ENCODE measurements at regions not wholly inside any gene's neighbourhood (a gene's known extent, or its start where the extent isn't known, plus 50 kb on each side); places are given as distances from the start of the nearest gene placed in this dataset.

- DNase-seq (ENCODE audit: low read depth), result no peak
- TF ChIP-seq, protein P1, sequence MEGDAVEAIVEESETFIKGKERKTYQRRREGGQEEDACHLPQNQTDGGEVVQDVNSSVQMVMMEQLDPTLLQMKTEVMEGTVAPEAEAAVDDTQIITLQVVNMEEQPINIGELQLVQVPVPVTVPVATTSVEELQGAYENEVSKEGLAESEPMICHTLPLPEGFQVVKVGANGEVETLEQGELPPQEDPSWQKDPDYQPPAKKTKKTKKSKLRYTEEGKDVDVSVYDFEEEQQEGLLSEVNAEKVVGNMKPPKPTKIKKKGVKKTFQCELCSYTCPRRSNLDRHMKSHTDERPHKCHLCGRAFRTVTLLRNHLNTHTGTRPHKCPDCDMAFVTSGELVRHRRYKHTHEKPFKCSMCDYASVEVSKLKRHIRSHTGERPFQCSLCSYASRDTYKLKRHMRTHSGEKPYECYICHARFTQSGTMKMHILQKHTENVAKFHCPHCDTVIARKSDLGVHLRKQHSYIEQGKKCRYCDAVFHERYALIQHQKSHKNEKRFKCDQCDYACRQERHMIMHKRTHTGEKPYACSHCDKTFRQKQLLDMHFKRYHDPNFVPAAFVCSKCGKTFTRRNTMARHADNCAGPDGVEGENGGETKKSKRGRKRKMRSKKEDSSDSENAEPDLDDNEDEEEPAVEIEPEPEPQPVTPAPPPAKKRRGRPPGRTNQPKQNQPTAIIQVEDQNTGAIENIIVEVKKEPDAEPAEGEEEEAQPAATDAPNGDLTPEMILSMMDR (IDR thresholded peaks at IDR 0.05; ENCODE audit: insufficient read depth, low read depth, low read length), result no peak
- H3K4me3 ChIP-seq (ENCODE audit: low read depth, low read length), result no peak overlapping the region
Observed at GRCh38 chr12:42660117-42660516, 70.6 kb upstream of the PRICKLE1 start.

GRCh38 chr12:42652048-42652447 is 62.5 kb upstream of the PRICKLE1 start:
- TF ChIP-seq, protein P1 (IDR thresholded peaks at IDR 0.05; ENCODE audit: insufficient read depth, low read depth, low read length), result no peak
- peak; percentile 36 for DNase-seq (ENCODE audit: low read depth)
- H3K4me3 ChIP-seq (ENCODE audit: low read depth, low read length), result no peak overlapping the region

DNA sequence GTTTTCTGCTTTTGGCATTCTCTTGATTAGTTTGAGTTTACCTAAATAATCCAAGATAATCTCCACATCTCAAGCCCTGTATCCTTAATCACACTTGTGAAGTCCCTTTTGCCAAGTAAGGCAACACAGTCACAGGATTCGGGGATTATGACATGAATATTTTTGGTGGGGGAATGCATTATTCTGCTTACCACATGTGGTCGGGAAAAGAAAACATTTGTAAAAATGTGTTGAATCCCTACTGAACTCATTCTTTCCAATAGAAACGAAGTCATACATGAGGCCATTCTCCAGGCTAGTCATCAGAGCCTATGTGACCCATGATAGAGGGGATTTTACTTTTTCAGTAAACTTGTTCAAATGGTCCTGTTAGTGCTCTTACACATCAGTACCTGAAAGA is 58.5 kb upstream of the PRICKLE1 start:
- TF ChIP-seq, protein P1 (IDR thresholded peaks at IDR 0.05; ENCODE audit: insufficient read depth, low read depth, low read length), result no peak
- no peak overlapping the region for H3K4me3 ChIP-seq (ENCODE audit: low read depth, low read length)
- no peak for DNase-seq (ENCODE audit: low read depth)

- no peak for DNase-seq (ENCODE audit: low read depth)
- TF ChIP-seq, protein P1 (IDR thresholded peaks at IDR 0.05; ENCODE audit: insufficient read depth, low read depth, low read length), result no peak
- no peak overlapping the region for H3K4me3 ChIP-seq (ENCODE audit: low read depth, low read length)
Observed at GRCh38 chr12:42643881-42644579, 54.5 kb upstream of the PRICKLE1 start.

DNA sequence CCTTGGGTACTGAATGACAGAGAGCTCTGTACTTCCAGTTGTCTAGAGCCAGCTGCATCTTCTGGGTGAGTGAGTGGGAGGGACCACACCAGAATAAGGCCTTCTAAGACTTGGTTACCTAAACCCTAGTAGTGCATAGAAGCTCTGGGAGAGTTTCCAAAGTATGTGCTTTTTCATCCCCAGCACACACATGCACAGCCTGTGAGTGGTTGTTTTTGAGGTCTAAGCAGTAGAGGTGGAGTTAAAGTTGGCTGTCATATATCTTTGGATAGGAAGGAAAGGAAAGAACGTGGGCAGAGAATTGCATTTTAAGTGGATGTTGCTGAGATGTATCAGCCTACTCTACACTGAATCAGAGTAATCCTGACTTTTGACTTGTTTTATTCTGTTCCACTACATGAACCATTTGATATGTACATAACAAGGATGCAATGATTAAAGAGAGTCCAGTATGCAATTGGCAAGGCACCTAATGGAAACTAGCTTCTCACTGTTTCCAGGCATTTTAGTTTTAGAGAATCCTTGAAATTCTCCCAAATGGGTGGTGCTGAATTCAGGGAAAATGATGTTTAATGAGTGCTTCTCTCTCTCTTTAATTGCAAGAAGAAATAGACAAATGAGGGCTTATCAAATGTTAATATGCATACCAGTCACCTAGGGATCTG is 51.8 kb upstream of the PRICKLE1 start:
- no peak for DNase-seq (ENCODE audit: low read depth)
- H3K4me3 ChIP-seq (ENCODE audit: low read depth, low read length), result no peak overlapping the region

GRCh38 chr12:42640391-42640790 is 50.8 kb upstream of the PRICKLE1 start:
- no peak for DNase-seq (ENCODE audit: low read depth)
- TF ChIP-seq, protein P1 (IDR thresholded peaks at IDR 0.05; ENCODE audit: insufficient read depth, low read depth, low read length), result no peak
- H3K4me3 ChIP-seq (ENCODE audit: low read depth, low read length), result no peak overlapping the region

More for the DNA sequence above, 51.8 kb upstream of the PRICKLE1 start:
- TF ChIP-seq, protein P1 (IDR thresholded peaks at IDR 0.05; ENCODE audit: insufficient read depth, low read depth, low read length), result no peak

Data from fibroblast of villous mesenchyme (primary cell).